T-helper 1 cell treated with Interleukin-12 subunit alpha and Interleukin-12 subunit beta and Interleukin-4 antibody, amounts not matched to agents 30 μg/mL and 1 μg/mL, for 36 hours (primary cell): ENCODE measurements at regions not wholly inside any gene's neighbourhood (a gene's known extent, or its start where the extent isn't known, plus 50 kb on each side); places are given as distances from the start of the nearest gene placed in this dataset.

Experiments
- H3K27ac Mint-ChIP-seq: one replicate; pipeline ENCODE4 v1.8.0; 2021; ENCODE audit warnings: mild to moderate bottlenecking, mixed read lengths
- H3K27me3 Mint-ChIP-seq: one replicate; pipeline ENCODE4 v1.8.0; 2021; ENCODE audit warnings: low read depth, mixed read lengths
- H3K36me3 Mint-ChIP-seq: one replicate; pipeline ENCODE4 v1.8.0; 2021; ENCODE audit warnings: low read depth, mixed read lengths
- H3K4me1 Mint-ChIP-seq: one replicate; pipeline ENCODE4 v1.8.0; 2021; ENCODE audit warnings: low read depth, mixed read lengths
- H3K4me3 Mint-ChIP-seq: one replicate; pipeline ENCODE4 v1.8.0; 2021; ENCODE audit warnings: mild to moderate bottlenecking, moderate library complexity, mixed read lengths
- H3K9me3 Mint-ChIP-seq: one replicate; pipeline ENCODE4 v1.8.0; 2021; ENCODE audit warnings: mixed read lengths

DNA sequence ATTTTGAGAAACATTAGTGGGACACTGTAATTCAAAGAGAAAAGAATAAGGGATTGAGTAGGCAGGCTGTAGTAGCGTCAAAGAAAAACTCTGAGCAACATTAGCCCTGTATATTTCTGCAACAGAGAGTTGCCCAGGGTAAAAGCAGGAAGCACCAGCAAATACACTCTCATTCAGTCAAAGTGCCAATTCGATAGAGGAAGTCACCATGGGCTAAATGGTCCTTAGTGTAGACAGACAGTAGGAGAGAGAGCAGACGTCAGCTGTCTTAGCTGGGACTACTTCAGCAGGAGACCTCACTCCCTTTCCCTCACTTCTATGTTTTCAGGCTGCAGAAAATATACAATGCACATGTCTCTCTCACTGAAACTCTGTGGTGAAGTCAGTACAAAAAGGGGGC is 2073.8 kb upstream of the TENM3 start:
- Mint-ChIP-seq H3K27ac (no peak overlapping the region), H3K27me3 (no peaks in the 10 kb centered on the region), H3K9me3 (no peaks in the 10 kb centered on the region), H3K4me3 (no peak overlapping the region), H3K4me1 (no peaks in the 10 kb centered on the region), H3K36me3 (no peaks in the 10 kb centered on the region)

DNA sequence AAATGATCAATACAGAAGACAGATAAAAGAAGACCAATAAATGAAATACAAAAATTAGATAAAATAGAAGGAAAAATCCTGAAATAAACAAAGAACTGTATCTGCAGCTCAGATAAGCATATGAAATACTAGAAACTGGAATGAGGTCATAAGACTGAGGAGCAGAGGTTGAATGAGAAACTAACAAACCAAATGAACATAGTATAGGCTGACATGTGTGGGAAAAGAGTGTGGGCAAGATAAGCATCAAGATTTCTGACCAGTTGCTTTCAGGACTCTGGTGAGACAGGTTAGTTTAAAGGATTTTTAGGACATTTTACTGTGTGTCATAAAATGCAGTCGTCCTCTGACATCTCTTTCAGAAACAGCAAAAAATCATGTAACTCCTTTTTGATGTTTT is 2073.2 kb upstream of the TENM3 start:
- Mint-ChIP-seq H3K4me3 (no peak overlapping the region), H3K4me1 (no peaks in the 10 kb centered on the region), H3K36me3 (no peaks in the 10 kb centered on the region), H3K27ac (no peak overlapping the region), H3K9me3 (no peaks in the 10 kb centered on the region), H3K27me3 (no peaks in the 10 kb centered on the region)

GRCh38 chr4:180179146-180179545 is 2064.1 kb upstream of the TENM3 start:
- Mint-ChIP-seq H3K27me3 (no peaks in the 10 kb centered on the region), H3K9me3 (no peaks in the 10 kb centered on the region), H3K27ac (no peak overlapping the region), H3K4me3 (no peak overlapping the region), H3K4me1 (no peaks in the 10 kb centered on the region), H3K36me3 (no peaks in the 10 kb centered on the region)

DNA sequence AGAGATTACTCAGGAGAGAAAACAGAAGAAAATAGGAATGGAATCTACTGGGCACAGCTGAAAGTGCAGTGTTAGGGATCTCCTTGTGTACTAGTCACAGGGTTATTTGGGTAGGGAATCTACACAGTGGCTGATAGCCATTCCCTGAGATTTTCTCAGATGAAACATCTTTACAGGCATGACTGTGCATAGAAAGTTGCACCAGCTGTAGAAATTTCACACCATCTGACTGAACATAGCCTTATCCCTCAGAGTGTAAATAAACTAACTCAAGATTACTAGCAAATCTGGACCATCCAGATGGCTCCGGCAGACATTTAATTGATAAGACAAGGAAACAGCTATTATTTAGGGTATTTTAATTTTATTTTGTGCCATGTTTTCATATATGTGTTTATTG is 2053.5 kb upstream of the TENM3 start:
- H3K4me1 Mint-ChIP-seq: no peaks in the 10 kb centered on the region
- no peak overlapping the region for H3K27ac Mint-ChIP-seq
- H3K4me3 Mint-ChIP-seq: no peak overlapping the region
- H3K9me3 Mint-ChIP-seq: peaks cover 5% of the 10 kb centered on the region
- H3K36me3 Mint-ChIP-seq: no peaks in the 10 kb centered on the region
- no peaks in the 10 kb centered on the region for H3K27me3 Mint-ChIP-seq

DNA sequence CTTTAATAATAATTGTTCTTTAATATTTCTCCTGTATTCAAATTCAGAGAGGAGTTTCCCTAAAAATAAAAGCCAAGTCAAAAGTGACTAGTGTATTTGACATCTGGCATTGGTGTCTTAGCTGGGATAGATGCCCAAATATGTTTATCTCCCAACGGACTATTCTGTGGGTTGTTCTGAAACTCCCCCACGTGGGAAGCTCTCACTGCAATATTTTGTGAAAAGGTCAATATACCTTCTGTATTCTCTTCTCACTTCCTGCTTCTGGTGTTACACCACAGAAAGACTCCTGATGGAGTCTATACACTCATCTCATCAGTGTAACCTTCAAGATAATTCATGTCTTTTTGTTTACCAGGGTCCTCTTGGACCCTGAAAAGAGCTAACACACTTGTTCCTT is 2052.8 kb upstream of the TENM3 start:
- Mint-ChIP-seq H3K4me3 (no peak overlapping the region), H3K9me3 (peaks cover 5% of the 10 kb centered on the region), H3K27ac (no peak overlapping the region), H3K4me1 (no peaks in the 10 kb centered on the region), H3K27me3 (no peaks in the 10 kb centered on the region), H3K36me3 (no peaks in the 10 kb centered on the region)

DNA sequence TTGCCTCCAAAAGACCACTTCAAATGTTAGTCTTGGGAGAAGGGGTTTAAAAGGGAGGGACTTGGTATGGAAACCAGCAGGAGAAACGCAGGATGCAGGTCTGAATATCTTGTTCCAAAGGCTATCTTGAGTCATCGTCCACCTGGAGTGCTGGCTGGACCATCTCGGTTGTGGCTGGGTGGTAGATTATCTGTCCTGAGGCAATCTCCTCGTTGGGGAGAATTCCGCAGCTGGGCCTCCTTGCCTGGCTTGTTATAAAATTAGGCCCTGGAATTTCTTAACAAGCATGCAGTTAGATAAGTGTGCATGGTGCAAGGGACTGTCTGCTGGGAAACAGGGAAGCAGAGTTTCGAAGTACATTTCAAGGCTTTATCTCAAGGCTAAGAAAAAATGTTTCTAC is 2045.7 kb upstream of the TENM3 start:
- Mint-ChIP-seq H3K36me3 (no peaks in the 10 kb centered on the region), H3K27ac (no peak overlapping the region), H3K27me3 (no peaks in the 10 kb centered on the region), H3K9me3 (no peaks in the 10 kb centered on the region), H3K4me3 (no peak overlapping the region), H3K4me1 (no peaks in the 10 kb centered on the region)

GRCh38 chr4:180203349-180203748 is 2039.9 kb upstream of the TENM3 start:
- no peak overlapping the region for H3K27ac Mint-ChIP-seq
- no peaks in the 10 kb centered on the region for H3K27me3 Mint-ChIP-seq
- H3K36me3 Mint-ChIP-seq: no peaks in the 10 kb centered on the region
- no peaks in the 10 kb centered on the region for H3K4me1 Mint-ChIP-seq
- no peaks in the 10 kb centered on the region for H3K9me3 Mint-ChIP-seq
- no peak overlapping the region for H3K4me3 Mint-ChIP-seq

GRCh38 chr4:180205276-180205675 is 2037.9 kb upstream of the TENM3 start:
- no peak overlapping the region for H3K27ac Mint-ChIP-seq
- no peaks in the 10 kb centered on the region for H3K4me1 Mint-ChIP-seq
- no peaks in the 10 kb centered on the region for H3K27me3 Mint-ChIP-seq
- no peaks in the 10 kb centered on the region for H3K36me3 Mint-ChIP-seq
- no peak overlapping the region for H3K4me3 Mint-ChIP-seq
- no peaks in the 10 kb centered on the region for H3K9me3 Mint-ChIP-seq

DNA sequence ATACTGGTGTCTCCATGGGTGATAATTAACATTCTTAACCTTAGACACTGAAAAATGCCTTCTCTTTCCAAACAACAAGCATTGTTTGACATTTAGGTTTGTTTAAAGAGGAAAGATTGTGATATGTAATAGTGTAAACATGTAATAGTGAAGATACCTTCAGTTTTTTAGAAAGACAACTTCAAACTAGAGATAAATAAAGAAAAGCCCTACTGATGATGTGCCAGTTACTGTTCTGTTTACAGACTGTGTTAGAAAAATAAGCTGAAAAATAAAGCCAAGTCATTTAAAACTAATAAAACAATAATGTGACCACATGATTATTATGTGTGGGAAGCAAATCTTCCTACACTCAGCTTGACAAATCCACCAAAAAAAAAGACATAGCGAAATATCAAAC is 2035.3 kb upstream of the TENM3 start:
- Mint-ChIP-seq H3K9me3 (no peaks in the 10 kb centered on the region), H3K4me3 (no peak overlapping the region), H3K27me3 (no peaks in the 10 kb centered on the region), H3K4me1 (no peaks in the 10 kb centered on the region), H3K27ac (no peak overlapping the region), H3K36me3 (no peaks in the 10 kb centered on the region)

GRCh38 chr4:180217070-180217469 is 2026.1 kb upstream of the TENM3 start:
- no peaks in the 10 kb centered on the region for H3K36me3 Mint-ChIP-seq
- no peak overlapping the region for H3K27ac Mint-ChIP-seq
- no peaks in the 10 kb centered on the region for H3K4me1 Mint-ChIP-seq
- no peaks in the 10 kb centered on the region for H3K27me3 Mint-ChIP-seq
- H3K4me3 Mint-ChIP-seq: no peak overlapping the region
- peaks cover 8% of the 10 kb centered on the region for H3K9me3 Mint-ChIP-seq

DNA sequence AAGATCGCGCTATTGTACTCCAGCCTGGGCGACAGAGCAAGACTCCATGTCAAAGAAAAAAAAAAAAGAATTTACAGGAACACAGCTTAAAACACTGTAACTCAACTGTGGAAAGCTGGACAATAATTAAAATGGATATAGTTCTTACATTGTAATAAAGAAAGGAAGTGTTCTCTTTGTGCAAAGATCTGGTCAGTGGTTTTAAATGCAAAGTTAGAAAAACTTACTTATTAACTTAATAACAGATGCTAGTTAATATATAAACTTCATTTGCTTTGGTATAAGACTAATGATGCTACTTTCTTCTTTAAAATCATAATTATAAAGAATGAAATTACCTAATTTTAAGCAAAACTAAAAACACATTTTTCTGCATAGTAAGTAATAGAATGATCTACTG is 2024.1 kb upstream of the TENM3 start:
- peaks cover 14% of the 10 kb centered on the region for H3K9me3 Mint-ChIP-seq
- H3K36me3 Mint-ChIP-seq: no peaks in the 10 kb centered on the region
- H3K4me3 Mint-ChIP-seq: no peak overlapping the region
- no peak overlapping the region for H3K27ac Mint-ChIP-seq
- H3K27me3 Mint-ChIP-seq: no peaks in the 10 kb centered on the region
- H3K4me1 Mint-ChIP-seq: no peaks in the 10 kb centered on the region

DNA sequence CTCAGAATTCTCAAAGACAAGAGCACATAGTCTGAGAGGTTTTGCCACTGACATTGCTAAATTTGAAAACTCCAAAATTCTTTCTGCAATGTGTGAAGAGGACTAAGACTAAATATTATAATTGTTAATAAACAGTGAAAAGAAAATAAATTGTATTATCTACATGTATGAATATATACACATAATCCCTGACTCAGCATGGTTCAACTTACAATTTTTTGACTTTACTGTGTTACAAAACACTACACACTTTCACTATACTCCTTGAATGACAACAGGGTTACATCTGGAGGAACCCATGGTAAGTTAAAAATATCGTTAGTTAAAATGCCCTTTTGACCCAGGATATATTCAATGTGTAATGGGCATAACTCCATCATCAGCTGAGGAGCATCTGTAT is 2017.2 kb upstream of the TENM3 start:
- no peak overlapping the region for H3K4me3 Mint-ChIP-seq
- peaks cover 10% of the 10 kb centered on the region for H3K9me3 Mint-ChIP-seq
- H3K27ac Mint-ChIP-seq: no peak overlapping the region
- H3K27me3 Mint-ChIP-seq: no peaks in the 10 kb centered on the region
- no peaks in the 10 kb centered on the region for H3K4me1 Mint-ChIP-seq
- no peaks in the 10 kb centered on the region for H3K36me3 Mint-ChIP-seq

DNA sequence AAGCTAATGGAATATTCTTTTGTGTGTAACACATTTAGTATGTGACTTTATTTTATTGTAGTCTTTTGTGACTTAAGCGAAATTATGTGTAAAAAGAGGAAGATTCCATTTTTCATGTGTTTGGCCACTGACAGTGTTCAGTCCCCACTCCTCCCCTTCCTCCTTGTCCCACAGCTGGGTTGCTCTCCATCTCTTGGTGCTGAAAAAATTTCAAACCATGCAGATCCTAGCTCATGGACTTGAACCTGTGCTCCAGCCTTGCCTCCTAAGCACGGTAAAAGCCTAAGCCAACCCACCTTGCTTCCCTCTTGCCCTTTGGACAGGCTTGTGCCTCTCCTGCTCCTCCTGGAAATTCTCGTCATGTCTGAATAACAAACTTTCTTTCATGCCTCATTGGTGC is 2008.5 kb upstream of the TENM3 start:
- Mint-ChIP-seq H3K27me3 (no peaks in the 10 kb centered on the region), H3K4me3 (no peak overlapping the region), H3K27ac (no peak overlapping the region), H3K9me3 (no peaks in the 10 kb centered on the region), H3K4me1 (no peaks in the 10 kb centered on the region), H3K36me3 (no peaks in the 10 kb centered on the region)

- Mint-ChIP-seq H3K27ac (no peak overlapping the region), H3K27me3 (no peaks in the 10 kb centered on the region)
Observed at GRCh38 chr4:180240670-180241069, 2002.5 kb upstream of the TENM3 start.

GRCh38 chr4:180253419-180253818 is 1989.8 kb upstream of the TENM3 start:
- H3K36me3 Mint-ChIP-seq: no peaks in the 10 kb centered on the region
- H3K9me3 Mint-ChIP-seq: no peaks in the 10 kb centered on the region
- no peak overlapping the region for H3K4me3 Mint-ChIP-seq

More at GRCh38 chr4:180240670-180241069, 2002.5 kb upstream of the TENM3 start:
- Mint-ChIP-seq H3K9me3 (no peaks in the 10 kb centered on the region), H3K36me3 (no peaks in the 10 kb centered on the region), H3K4me1 (no peaks in the 10 kb centered on the region), H3K4me3 (no peak overlapping the region)

DNA sequence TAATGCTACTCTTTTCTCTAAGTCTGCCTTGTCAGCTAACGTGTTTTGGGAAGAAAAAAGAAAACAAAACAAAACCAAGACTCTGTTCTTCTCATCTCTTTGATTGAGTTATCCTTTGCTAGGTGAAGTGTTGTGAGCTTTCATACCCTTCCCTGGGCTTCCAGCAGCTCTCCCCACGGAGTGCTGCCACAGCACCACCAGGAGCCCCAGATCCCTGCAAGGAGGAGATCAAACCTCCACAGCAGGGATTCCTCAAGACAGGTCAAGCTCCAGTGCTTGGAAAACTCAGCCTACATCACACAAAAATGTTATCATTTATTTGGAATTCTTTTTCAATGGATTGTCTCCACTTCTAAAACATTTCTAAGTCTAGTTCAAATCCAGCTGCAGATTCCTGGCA is 1981.9 kb upstream of the TENM3 start:
- Mint-ChIP-seq H3K9me3 (peaks cover 3% of the 10 kb centered on the region), H3K4me3 (no peak overlapping the region), H3K36me3 (no peaks in the 10 kb centered on the region), H3K27ac (no peak overlapping the region), H3K4me1 (no peaks in the 10 kb centered on the region), H3K27me3 (no peaks in the 10 kb centered on the region)

More at GRCh38 chr4:180253419-180253818, 1989.8 kb upstream of the TENM3 start:
- Mint-ChIP-seq H3K27me3 (no peaks in the 10 kb centered on the region), H3K27ac (no peak overlapping the region), H3K4me1 (no peaks in the 10 kb centered on the region)
